ENCODE measurements at regions not wholly inside any gene's neighbourhood (a gene's known extent, or its start where the extent isn't known, plus 50 kb on each side); places are given as distances from the start of the nearest gene placed in this dataset.

DNA sequence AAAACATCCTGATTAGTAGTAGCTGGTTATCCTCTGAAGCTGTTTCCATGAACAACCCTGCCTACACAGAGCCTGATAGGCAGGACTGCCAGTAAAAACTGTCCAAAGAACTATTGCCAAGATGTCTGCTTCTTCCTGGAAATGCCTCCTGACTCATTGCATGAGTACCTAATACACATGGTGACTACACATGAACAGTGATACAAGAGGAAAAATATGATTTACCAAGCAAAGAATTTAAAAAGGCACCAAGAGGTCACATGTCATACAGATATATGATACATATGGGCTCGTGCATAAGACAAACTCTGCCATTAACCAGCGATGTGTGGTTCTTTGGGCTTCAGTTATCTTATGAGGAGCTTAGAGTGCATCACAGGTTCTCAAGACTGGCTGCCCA lies 552.3 kb downstream of the SLC16A7 start:
- Histone ChIP-seq H2AK5ac (ENCODE audit: low read depth, low read length) (no peak overlapping the region), H3K79me2 (ENCODE audit: control insufficient read depth in 1 of 2, insufficient read depth in 2 of 2, low read length in 2 of 2) (no peaks in the 10 kb centered on the region), H3K4me1 (replicated peaks in 1 of 4; ENCODE audit: control insufficient read depth in 3 of 4, insufficient read depth in 4 of 4, low read length in 3 of 4) (no peaks in the 10 kb centered on the region), H2BK12ac (ENCODE audit: low read depth, low read length) (no peak overlapping the region), H3K27me3 (replicated peaks in 1 of 4; ENCODE audit: control insufficient read depth in 3 of 4, extremely low read depth in 1 of 4, insufficient read depth in 3 of 4, low read length in 3 of 4) (no peaks in the 10 kb centered on the region), H3K79me1 (ENCODE audit: low read depth, low read length) (no peaks in the 10 kb centered on the region), H2AFZ (ENCODE audit: low read length) (no peak overlapping the region), H2BK15ac (ENCODE audit: low read length) (no peak overlapping the region), H2BK5ac (ENCODE audit: low read depth, low read length) (no peak overlapping the region), H3K23ac (ENCODE audit: insufficient read length) (no peak overlapping the region), H3K18ac (ENCODE audit: extremely low read depth, low read length) (no peak overlapping the region), H2BK20ac (ENCODE audit: low read length) (no peak overlapping the region), H4K20me1 (replicated peaks in 1 of 2; ENCODE audit: control insufficient read depth in 1 of 2, insufficient read depth in 2 of 2, low read length in 2 of 2) (no peaks in the 10 kb centered on the region), H3K36me3 (ENCODE audit: control insufficient read depth in 2 of 4, insufficient read depth in 4 of 4, low read length in 3 of 4) (no peaks in the 10 kb centered on the region), H4K8ac (ENCODE audit: extremely low read depth, insufficient read depth, low read length) (no peak overlapping the region), H3K4ac (replicated peaks; ENCODE audit: insufficient read length, low read depth, low read length) (no peak overlapping the region), H3K14ac (ENCODE audit: insufficient read length) (no peak overlapping the region), H3K56ac (replicated peaks; ENCODE audit: insufficient read length, low read depth, low read length) (no peak overlapping the region), H4K91ac (replicated peaks; ENCODE audit: insufficient read length, low read length) (no peak overlapping the region), H3K23me2 (ENCODE audit: low read depth, low read length) (no peaks in the 10 kb centered on the region), H3K27ac (ENCODE audit: low read depth, low read length) (no peak overlapping the region), H4K5ac (ENCODE audit: insufficient read length, low read depth, low read length) (no peak overlapping the region), H2BK120ac (replicated peaks; ENCODE audit: low read depth, low read length) (no peak overlapping the region), H3K9me3 (ENCODE audit: insufficient read depth in 2 of 2, low read depth in 1 of 2, low read length in 1 of 2) (no peaks in the 10 kb centered on the region), H3K4me3 (ENCODE audit: extremely low read depth in 1 of 4, insufficient read depth in 2 of 4, low read depth in 3 of 4, low read length in 4 of 4) (no peak overlapping the region), H3K9ac (replicated peaks in 1 of 4; ENCODE audit: extremely low read depth in 1 of 4, low read depth in 3 of 4, low read length in 3 of 4) (no peak overlapping the region), H3K4me2 (ENCODE audit: insufficient read depth in 1 of 2, low read depth in 2 of 2, low read length in 2 of 2) (no peak overlapping the region)
- 94% methylated on average over 2 of the region's 2 CpGs; no CpG with 5 or more reads in 1 of the 2 experiments for WGBS, 2 experiments (ENCODE audit: extremely low coverage in 1 of 2, insufficient coverage in 1 of 2, insufficient read length in 1 of 2, insufficient replicate concordance in 2 of 2, low coverage in 1 of 2, low lambda C conversion rate in 2 of 2, missing lambda C conversion rate in 1 of 2)
- DNase-seq (ENCODE audit: low read depth in 1 of 2, low spot score in 2 of 2): no peak
- FAIRE-seq: no peak
- TF ChIP-seq POLR2A (IDR thresholded peaks at IDR 0.05; ENCODE audit: control extremely low read depth in 1 of 2, low read depth in 2 of 2, low read length in 2 of 2) (no peak), JUN (IDR thresholded peaks at IDR 0.05; ENCODE audit: low read depth, low read length) (no peak), POLR2AphosphoS5 (IDR thresholded peaks at IDR 0.05; ENCODE audit: low read depth, low read length) (no peak), KDM1A (IDR thresholded peaks at IDR 0.05; ENCODE audit: borderline replicate concordance, low read length) (no peak)
- TF ChIP-seq, protein P1, sequence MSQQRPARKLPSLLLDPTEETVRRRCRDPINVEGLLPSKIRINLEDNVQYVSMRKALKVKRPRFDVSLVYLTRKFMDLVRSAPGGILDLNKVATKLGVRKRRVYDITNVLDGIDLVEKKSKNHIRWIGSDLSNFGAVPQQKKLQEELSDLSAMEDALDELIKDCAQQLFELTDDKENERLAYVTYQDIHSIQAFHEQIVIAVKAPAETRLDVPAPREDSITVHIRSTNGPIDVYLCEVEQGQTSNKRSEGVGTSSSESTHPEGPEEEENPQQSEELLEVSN (IDR thresholded peaks at IDR 0.05): no peak
- CTCF ChIA-PET (ENCODE audit: partially characterized antibody): no interaction called here
- POLR2A ChIA-PET (ENCODE audit: partially characterized antibody): no interaction called here
